ENCODE measurements at regions not wholly inside any gene's neighbourhood (a gene's known extent, or its start where the extent isn't known, plus 50 kb on each side); places are given as distances from the start of the nearest gene placed in this dataset.

- TF ChIP-seq, protein P1, sequence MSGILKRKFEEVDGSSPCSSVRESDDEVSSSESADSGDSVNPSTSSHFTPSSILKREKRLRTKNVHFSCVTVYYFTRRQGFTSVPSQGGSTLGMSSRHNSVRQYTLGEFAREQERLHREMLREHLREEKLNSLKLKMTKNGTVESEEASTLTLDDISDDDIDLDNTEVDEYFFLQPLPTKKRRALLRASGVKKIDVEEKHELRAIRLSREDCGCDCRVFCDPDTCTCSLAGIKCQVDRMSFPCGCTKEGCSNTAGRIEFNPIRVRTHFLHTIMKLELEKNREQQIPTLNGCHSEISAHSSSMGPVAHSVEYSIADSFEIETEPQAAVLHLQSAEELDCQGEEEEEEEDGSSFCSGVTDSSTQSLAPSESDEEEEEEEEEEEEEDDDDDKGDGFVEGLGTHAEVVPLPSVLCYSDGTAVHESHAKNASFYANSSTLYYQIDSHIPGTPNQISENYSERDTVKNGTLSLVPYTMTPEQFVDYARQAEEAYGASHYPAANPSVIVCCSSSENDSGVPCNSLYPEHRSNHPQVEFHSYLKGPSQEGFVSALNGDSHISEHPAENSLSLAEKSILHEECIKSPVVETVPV (CRISPR knock-in tag; IDR thresholded peaks at IDR 0.05) = no peak
- no peak for TF ChIP-seq TOX (CRISPR knock-in tag; IDR thresholded peaks at IDR 0.05; ENCODE audit: borderline replicate concordance)
Observed at GRCh38 chr10:30207485-30208052, 141.5 kb downstream of the MTPAP start (continued).

- ATAC-seq = no peak
- TF ChIP-seq OSR1 (CRISPR knock-in tag; IDR thresholded peaks at IDR 0.05) (no peak), ZNF8 (CRISPR knock-in tag; IDR thresholded peaks at IDR 0.05) (no peak), ZFP30 (CRISPR knock-in tag; IDR thresholded peaks at IDR 0.05) (no peak), SNAI2 (CRISPR knock-in tag; IDR thresholded peaks at IDR 0.05) (no peak), ZNF70 (CRISPR knock-in tag; IDR thresholded peaks at IDR 0.05) (no peak), TCF4 (CRISPR knock-in tag; IDR thresholded peaks at IDR 0.05; ENCODE audit: borderline replicate concordance) (no peak), TOX (CRISPR knock-in tag; IDR thresholded peaks at IDR 0.05; ENCODE audit: borderline replicate concordance) (no peak), ZC3H10 (CRISPR knock-in tag; IDR thresholded peaks at IDR 0.05) (no peak), ARNTL (CRISPR knock-in tag; IDR thresholded peaks at IDR 0.05; ENCODE audit: borderline replicate concordance, low read depth) (no peak), ESRRG (CRISPR knock-in tag; IDR thresholded peaks at IDR 0.05) (no peak), CSDC2 (CRISPR knock-in tag; IDR thresholded peaks at IDR 0.05) (no peak), CREB5 (CRISPR knock-in tag; IDR thresholded peaks at IDR 0.05; ENCODE audit: low read depth) (no peak)
- TF ChIP-seq, protein P1 (CRISPR knock-in tag; IDR thresholded peaks at IDR 0.05) = no peak
Observed at GRCh38 chr10:30200017-30200415, 140.6 kb upstream of the JCAD start.

GRCh38 chr10:30199376-30200016 is 140.1 kb upstream of the JCAD start:
- ATAC-seq = no peak
- TF ChIP-seq PATZ1 (CRISPR knock-in tag; IDR thresholded peaks at IDR 0.05; ENCODE audit: borderline replicate concordance) = no peak
- TF ChIP-seq, protein P2, sequence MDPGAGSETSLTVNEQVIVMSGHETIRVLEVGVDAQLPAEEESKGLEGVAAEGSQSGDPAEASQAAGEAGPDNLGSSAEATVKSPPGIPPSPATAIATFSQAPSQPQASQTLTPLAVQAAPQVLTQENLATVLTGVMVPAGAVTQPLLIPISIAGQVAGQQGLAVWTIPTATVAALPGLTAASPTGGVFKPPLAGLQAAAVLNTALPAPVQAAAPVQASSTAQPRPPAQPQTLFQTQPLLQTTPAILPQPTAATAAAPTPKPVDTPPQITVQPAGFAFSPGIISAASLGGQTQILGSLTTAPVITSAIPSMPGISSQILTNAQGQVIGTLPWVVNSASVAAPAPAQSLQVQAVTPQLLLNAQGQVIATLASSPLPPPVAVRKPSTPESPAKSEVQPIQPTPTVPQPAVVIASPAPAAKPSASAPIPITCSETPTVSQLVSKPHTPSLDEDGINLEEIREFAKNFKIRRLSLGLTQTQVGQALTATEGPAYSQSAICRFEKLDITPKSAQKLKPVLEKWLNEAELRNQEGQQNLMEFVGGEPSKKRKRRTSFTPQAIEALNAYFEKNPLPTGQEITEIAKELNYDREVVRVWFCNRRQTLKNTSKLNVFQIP (CRISPR knock-in tag; IDR thresholded peaks at IDR 0.05; ENCODE audit: borderline replicate concordance, low read depth) = no peak
- no peak for TF ChIP-seq PPARA (CRISPR knock-in tag; IDR thresholded peaks at IDR 0.05; ENCODE audit: borderline replicate concordance)
- no peak for TF ChIP-seq ISL1 (CRISPR knock-in tag; IDR thresholded peaks at IDR 0.05)
- no peak for TF ChIP-seq RARB (CRISPR knock-in tag; IDR thresholded peaks at IDR 0.05)
- TF ChIP-seq TCF4 (CRISPR knock-in tag; IDR thresholded peaks at IDR 0.05; ENCODE audit: borderline replicate concordance) = no peak
- no peak for TF ChIP-seq ZNF70 (CRISPR knock-in tag; IDR thresholded peaks at IDR 0.05)
- TF ChIP-seq, protein P1 (CRISPR knock-in tag; IDR thresholded peaks at IDR 0.05) = no peak

Data from SK-N-SH treated with all-trans-retinoic acid at 6 μM for 48 hours (cell line).